ENCODE measurements at regions not wholly inside any gene's neighbourhood (a gene's known extent, or its start where the extent isn't known, plus 50 kb on each side); places are given as distances from the start of the nearest gene placed in this dataset.

- H3K36me3 Mint-ChIP-seq (ENCODE audit: unreplicated experiment): no peaks in the 10 kb centered on the region
- no peaks in the 10 kb centered on the region for H3K4me1 Mint-ChIP-seq (ENCODE audit: unreplicated experiment)
- TF ChIP-seq CTCF (IDR thresholded peaks at IDR 0.05): no peak
- H3K27me3 Mint-ChIP-seq (ENCODE audit: unreplicated experiment): no peaks in the 10 kb centered on the region
- peaks cover 18% of the 10 kb centered on the region for H3K9me3 Mint-ChIP-seq (ENCODE audit: unreplicated experiment)
- no peak for DNase-seq (ENCODE audit: extremely low spot score, unreplicated experiment)
- no peak overlapping the region for H3K4me3 Mint-ChIP-seq (ENCODE audit: unreplicated experiment)
- no peak overlapping the region for H3K27ac Mint-ChIP-seq (ENCODE audit: unreplicated experiment)
Measured at GRCh38 chr4:189834616-189835015, 106.1 kb upstream of the FRG1 start.

GRCh38 chr4:189835505-189835904 lies 105.2 kb upstream of the FRG1 start:
- TF ChIP-seq CTCF (IDR thresholded peaks at IDR 0.05): no peak
- Mint-ChIP-seq H3K9me3 (ENCODE audit: unreplicated experiment) (peaks cover 24% of the 10 kb centered on the region), H3K4me3 (ENCODE audit: unreplicated experiment) (no peak overlapping the region), H3K27ac (ENCODE audit: unreplicated experiment) (no peak overlapping the region), H3K27me3 (ENCODE audit: unreplicated experiment) (no peaks in the 10 kb centered on the region), H3K36me3 (ENCODE audit: unreplicated experiment) (no peaks in the 10 kb centered on the region), H3K4me1 (ENCODE audit: unreplicated experiment) (no peaks in the 10 kb centered on the region)
- DNase-seq (ENCODE audit: extremely low spot score, unreplicated experiment): no peak

- no peak for TF ChIP-seq CTCF (IDR thresholded peaks at IDR 0.05)
- no peaks in the 10 kb centered on the region for H3K36me3 Mint-ChIP-seq (ENCODE audit: unreplicated experiment)
- no peaks in the 10 kb centered on the region for H3K4me1 Mint-ChIP-seq (ENCODE audit: unreplicated experiment)
- no peaks in the 10 kb centered on the region for H3K27me3 Mint-ChIP-seq (ENCODE audit: unreplicated experiment)
- no peak overlapping the region for H3K4me3 Mint-ChIP-seq (ENCODE audit: unreplicated experiment)
- no peak overlapping the region for H3K27ac Mint-ChIP-seq (ENCODE audit: unreplicated experiment)
- no peak for DNase-seq (ENCODE audit: extremely low spot score, unreplicated experiment)
- H3K9me3 Mint-ChIP-seq (ENCODE audit: unreplicated experiment): peaks cover 39% of the 10 kb centered on the region
Measured at GRCh38 chr4:189837471-189837870, 103.2 kb upstream of the FRG1 start.

- peaks cover 30% of the 10 kb centered on the region for H3K9me3 Mint-ChIP-seq (ENCODE audit: unreplicated experiment)
- no peaks in the 10 kb centered on the region for H3K4me1 Mint-ChIP-seq (ENCODE audit: unreplicated experiment)
- no peaks in the 10 kb centered on the region for H3K36me3 Mint-ChIP-seq (ENCODE audit: unreplicated experiment)
- no peak for DNase-seq (ENCODE audit: extremely low spot score, unreplicated experiment)
- no peak for TF ChIP-seq CTCF (IDR thresholded peaks at IDR 0.05)
- no peak overlapping the region for H3K4me3 Mint-ChIP-seq (ENCODE audit: unreplicated experiment)
- H3K27ac Mint-ChIP-seq (ENCODE audit: unreplicated experiment): no peak overlapping the region
- no peaks in the 10 kb centered on the region for H3K27me3 Mint-ChIP-seq (ENCODE audit: unreplicated experiment)
Measured at GRCh38 chr4:189838821-189839497, 101.7 kb upstream of the FRG1 start.

- no peaks in the 10 kb centered on the region for H3K27me3 Mint-ChIP-seq (ENCODE audit: unreplicated experiment)
- H3K4me3 Mint-ChIP-seq (ENCODE audit: unreplicated experiment): no peak overlapping the region
- no peak for TF ChIP-seq CTCF (IDR thresholded peaks at IDR 0.05)
- H3K27ac Mint-ChIP-seq (ENCODE audit: unreplicated experiment): no peak overlapping the region
- no peaks in the 10 kb centered on the region for H3K4me1 Mint-ChIP-seq (ENCODE audit: unreplicated experiment)
- no peak for DNase-seq (ENCODE audit: extremely low spot score, unreplicated experiment)
- no peaks in the 10 kb centered on the region for H3K36me3 Mint-ChIP-seq (ENCODE audit: unreplicated experiment)
- peaks cover 27% of the 10 kb centered on the region for H3K9me3 Mint-ChIP-seq (ENCODE audit: unreplicated experiment)
Measured at GRCh38 chr4:189840356-189840755, 100.3 kb upstream of the FRG1 start.

Measured in osteocyte (in vitro differentiated cells).